ENCODE measurements at regions not wholly inside any gene's neighbourhood (a gene's known extent, or its start where the extent isn't known, plus 50 kb on each side); places are given as distances from the start of the nearest gene placed in this dataset.

DNA sequence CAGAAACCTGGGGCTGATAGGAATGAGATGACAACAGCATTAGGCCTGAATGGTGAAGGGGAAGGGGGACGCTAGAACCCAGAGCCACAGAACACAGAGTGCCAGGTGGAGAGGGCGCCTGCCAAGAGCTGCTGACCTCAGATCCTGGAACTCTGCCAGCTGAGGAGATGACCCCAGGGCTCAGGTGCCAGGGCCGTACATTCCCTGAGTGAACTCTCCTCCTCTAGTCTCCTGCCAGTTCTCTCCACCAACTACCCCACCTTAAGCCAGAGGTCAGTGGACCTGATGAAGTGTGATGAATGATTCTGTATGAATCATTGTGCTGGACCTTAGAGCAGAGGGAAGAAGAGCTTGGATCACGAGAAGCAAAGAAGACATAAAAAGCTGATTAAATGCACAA, 1582.2 kb upstream of the ACVR2A start:
- H3K36me3 Mint-ChIP-seq (ENCODE audit: low read depth) = no peaks in the 10 kb centered on the region

DNA sequence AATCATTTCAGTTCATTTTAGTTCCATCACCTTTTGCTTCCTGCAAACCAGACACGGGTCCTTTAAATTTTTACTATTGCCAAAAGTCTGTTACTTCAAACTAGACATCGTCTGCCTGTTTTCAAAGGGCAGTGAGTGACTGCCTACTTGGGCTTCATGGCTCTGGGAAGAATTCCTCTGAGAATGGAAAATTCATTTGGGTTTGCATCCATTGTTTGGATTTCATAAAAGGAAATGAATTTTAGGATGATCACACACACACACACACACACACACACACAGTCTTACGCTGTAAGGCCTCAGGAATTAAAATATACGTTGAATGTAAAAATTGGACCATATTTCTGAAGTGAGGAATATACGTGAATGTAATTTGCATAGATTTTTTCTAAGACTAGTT, 1584.3 kb upstream of the ACVR2A start:
- Mint-ChIP-seq H3K4me3 (no peak overlapping the region), H3K27ac (no peak overlapping the region), H3K4me1 (no peaks in the 10 kb centered on the region), H3K36me3 (ENCODE audit: low read depth) (no peaks in the 10 kb centered on the region), H3K27me3 (no peaks in the 10 kb centered on the region), H3K9me3 (peaks cover 5% of the 10 kb centered on the region)
- no peak for DNase-seq
- ATAC-seq = no peak

More for the DNA sequence above, 1582.2 kb upstream of the ACVR2A start:
- ATAC-seq = no peak
- no peak for DNase-seq
- Mint-ChIP-seq H3K9me3 (peaks cover 5% of the 10 kb centered on the region), H3K27me3 (no peaks in the 10 kb centered on the region), H3K27ac (no peak overlapping the region), H3K4me3 (no peak overlapping the region), H3K4me1 (no peaks in the 10 kb centered on the region)

DNA sequence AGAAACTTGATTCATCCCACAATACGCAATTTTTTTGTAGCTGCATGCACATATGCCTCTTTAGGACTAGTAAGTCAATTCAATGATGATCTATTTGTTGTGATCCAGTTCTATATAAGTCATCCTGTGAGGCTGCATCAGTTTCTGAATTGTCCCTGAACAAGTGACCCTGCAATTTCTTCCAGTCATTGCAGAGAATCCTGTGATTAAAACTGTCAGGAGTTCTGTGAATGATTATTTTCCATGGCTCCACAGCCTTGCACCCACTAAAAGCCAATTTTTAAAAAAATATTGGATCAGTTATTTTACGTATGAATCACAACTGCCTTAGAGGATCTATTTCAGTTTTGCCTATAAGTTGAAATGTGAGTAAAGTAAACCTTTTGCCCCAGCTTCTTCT, 1585.0 kb upstream of the ACVR2A start:
- Mint-ChIP-seq H3K4me3 (no peak overlapping the region), H3K27me3 (no peaks in the 10 kb centered on the region), H3K4me1 (no peaks in the 10 kb centered on the region), H3K27ac (no peak overlapping the region), H3K9me3 (peaks cover 5% of the 10 kb centered on the region), H3K36me3 (ENCODE audit: low read depth) (no peaks in the 10 kb centered on the region)
- ATAC-seq (no peak), DNase-seq (no peak)

DNA sequence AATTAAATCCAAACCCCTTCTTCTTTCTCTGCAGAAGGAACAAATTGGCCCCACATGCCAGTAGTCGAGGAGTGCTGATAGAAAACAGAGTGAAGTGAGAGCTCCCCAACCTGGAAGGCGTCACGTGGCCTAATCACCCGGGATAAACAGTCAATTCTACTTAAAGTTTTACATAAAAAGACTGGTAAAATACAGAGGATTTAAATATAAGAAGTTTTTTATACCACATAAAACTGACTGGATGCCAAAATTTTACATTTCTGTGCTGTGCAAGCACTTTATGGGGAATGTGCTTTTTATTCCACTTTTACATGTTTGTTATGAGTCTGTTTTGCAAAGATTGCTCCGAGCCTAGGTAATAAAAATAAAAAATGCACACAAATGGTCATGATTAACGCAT, 1586.8 kb upstream of the ACVR2A start:
- Mint-ChIP-seq H3K27ac (no peak overlapping the region), H3K4me3 (no peak overlapping the region), H3K27me3 (no peaks in the 10 kb centered on the region), H3K36me3 (ENCODE audit: low read depth) (no peaks in the 10 kb centered on the region), H3K4me1 (no peaks in the 10 kb centered on the region), H3K9me3 (no peaks in the 10 kb centered on the region)
- no peak for DNase-seq
- no peak for ATAC-seq

DNA sequence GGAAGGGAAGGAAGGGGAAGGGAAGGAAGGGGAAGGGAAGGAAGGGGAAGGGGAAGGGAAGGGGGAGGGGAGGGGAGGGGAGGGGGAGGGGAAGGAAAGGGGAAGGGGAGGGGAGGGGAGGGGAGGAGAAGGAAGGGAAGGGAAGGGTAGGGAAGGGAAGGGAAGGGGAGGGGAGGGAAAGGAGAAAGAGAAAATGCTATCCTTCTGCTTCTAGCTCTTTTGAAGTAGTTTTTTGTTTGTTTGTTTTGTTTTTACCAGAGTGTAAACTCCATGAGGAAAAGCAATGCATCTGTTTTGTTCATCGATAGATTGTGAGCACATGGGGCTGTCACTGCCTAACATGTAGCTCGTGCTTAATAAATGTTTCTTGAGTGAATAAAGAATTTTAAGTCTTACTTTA, 1592.7 kb upstream of the ACVR2A start:
- H3K27ac Mint-ChIP-seq = no peak overlapping the region
- H3K4me3 Mint-ChIP-seq = no peak overlapping the region
- DNase-seq (no peak), ATAC-seq (no peak)
- H3K27me3 Mint-ChIP-seq = no peaks in the 10 kb centered on the region
- no peaks in the 10 kb centered on the region for H3K9me3 Mint-ChIP-seq
- no peaks in the 10 kb centered on the region for H3K4me1 Mint-ChIP-seq
- no peaks in the 10 kb centered on the region for H3K36me3 Mint-ChIP-seq (ENCODE audit: low read depth)

DNA sequence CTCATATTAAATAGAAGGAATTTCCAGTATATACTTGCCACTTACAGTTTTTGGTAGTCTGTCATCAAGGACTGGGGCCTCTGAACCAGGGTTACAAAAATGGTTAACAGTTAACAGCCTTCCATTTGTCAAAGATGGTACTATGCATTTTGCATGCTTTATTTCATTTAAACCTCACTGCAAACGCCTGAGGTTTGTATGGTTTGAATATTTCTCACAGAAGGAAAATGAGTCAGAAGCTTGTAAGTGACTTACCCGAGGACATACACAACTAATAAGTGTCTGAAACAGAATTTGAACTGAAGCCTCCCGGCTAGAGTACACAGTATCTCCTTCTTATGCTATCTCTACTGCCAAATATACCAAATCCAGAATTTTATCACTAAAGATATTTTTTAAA, 1593.5 kb upstream of the ACVR2A start:
- ATAC-seq (no peak), DNase-seq (no peak)
- H3K4me1 Mint-ChIP-seq = no peaks in the 10 kb centered on the region
- H3K36me3 Mint-ChIP-seq (ENCODE audit: low read depth) = no peaks in the 10 kb centered on the region
- H3K27me3 Mint-ChIP-seq = no peaks in the 10 kb centered on the region
- no peak overlapping the region for H3K27ac Mint-ChIP-seq
- H3K4me3 Mint-ChIP-seq = no peak overlapping the region
- H3K9me3 Mint-ChIP-seq = no peaks in the 10 kb centered on the region

DNA sequence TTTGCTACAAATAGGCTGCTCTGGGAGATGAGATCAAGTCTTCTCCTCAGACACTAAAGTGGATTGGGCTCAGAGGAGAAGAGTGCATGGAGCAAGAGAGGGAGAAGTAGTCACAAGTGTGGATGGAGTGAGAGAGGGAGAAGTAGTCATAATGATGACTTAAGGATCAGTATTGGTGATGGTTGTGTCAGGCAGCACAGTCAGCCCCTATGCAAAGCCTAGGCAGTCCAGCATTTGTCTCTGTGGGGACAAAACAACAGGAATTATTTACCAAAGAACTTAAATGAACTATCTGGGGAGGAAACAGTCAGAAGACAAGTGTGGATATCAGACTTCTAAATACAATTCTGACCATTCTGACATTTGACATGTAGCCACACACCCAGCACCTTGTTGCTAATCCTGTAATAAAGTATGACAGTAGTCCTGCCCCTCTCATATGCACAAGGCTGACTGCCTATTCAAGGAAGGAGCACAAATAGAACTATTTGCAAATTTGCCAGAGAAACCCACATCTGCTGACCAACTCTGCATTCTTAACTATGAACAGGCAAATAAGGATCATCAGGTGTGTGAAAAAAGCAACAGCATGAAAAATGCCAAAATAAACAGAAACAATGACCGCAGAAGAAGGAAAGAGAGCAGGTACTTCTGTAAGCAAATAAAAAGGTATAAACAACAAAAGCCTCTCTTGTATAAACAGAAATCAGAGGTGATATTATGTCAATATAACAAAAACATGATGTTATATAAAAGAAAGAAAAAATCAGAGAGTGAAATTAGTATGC, 1597.9 kb upstream of the ACVR2A start:
- no peak overlapping the region for H3K27ac Mint-ChIP-seq
- H3K4me3 Mint-ChIP-seq = no peak overlapping the region
- ATAC-seq (no peak), DNase-seq (no peak)
- H3K4me1 Mint-ChIP-seq = no peaks in the 10 kb centered on the region
- no peaks in the 10 kb centered on the region for H3K36me3 Mint-ChIP-seq (ENCODE audit: low read depth)
- H3K27me3 Mint-ChIP-seq = no peaks in the 10 kb centered on the region
- H3K9me3 Mint-ChIP-seq = no peaks in the 10 kb centered on the region

DNA sequence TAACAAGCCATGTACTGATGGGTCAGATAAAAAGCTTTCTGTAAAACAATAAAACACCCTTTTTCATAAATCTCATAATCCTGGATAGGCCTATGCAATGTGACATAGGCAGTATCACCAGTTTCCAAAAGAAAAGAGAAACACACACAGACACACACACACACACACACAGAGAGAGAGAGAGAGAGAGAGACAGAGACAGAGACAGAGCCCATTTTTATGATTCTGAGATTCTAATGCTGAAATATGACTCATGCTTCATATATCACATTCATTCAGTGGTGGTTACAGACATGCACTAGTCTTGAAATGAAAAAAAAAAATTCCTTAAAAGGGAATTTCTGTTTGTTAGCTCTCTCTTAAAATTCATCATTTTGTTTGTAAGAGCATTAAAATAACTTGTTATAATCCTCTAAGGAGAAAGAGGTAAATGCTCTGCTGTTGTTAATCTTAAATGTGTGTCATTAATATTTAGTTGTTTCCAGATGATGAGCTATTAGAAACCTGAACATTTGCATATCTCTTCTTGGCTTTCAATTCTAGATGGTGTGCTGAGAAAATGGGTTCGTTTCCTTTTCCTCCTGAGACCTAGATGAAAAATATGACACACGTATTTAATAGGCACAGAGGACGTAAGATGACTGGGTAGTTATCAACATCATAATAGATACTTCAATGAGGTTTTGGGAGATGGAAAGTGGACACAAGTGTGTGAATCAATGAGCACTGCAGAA, 1598.7 kb upstream of the ACVR2A start:
- Mint-ChIP-seq H3K27me3 (no peaks in the 10 kb centered on the region), H3K9me3 (no peaks in the 10 kb centered on the region), H3K36me3 (ENCODE audit: low read depth) (no peaks in the 10 kb centered on the region), H3K4me1 (no peaks in the 10 kb centered on the region), H3K27ac (no peak overlapping the region), H3K4me3 (no peak overlapping the region)
- no peak for ATAC-seq
- DNase-seq = no peak

DNA sequence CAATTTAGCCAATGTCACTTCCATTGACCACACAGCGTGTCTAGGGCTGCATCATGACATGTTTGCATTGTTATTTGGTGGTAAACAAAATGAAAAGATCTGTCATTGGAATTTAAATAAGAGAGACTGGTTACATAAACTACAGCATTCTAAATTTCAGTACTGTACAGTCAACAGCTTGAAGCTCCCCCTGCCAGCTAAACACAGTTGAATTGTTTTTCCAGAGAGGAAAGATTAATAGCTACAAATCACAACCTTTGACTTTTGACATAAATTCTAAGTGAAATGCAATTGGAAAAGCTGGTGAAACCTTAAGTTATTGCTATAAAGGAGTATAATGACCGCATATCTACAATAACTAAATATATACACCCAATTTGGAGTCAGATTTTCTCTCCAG, 1600.0 kb upstream of the ACVR2A start:
- Mint-ChIP-seq H3K27me3 (no peaks in the 10 kb centered on the region), H3K4me3 (no peak overlapping the region), H3K9me3 (no peaks in the 10 kb centered on the region), H3K36me3 (ENCODE audit: low read depth) (no peaks in the 10 kb centered on the region), H3K27ac (no peak overlapping the region), H3K4me1 (no peaks in the 10 kb centered on the region)
- DNase-seq (no peak), ATAC-seq (no peak)

DNA sequence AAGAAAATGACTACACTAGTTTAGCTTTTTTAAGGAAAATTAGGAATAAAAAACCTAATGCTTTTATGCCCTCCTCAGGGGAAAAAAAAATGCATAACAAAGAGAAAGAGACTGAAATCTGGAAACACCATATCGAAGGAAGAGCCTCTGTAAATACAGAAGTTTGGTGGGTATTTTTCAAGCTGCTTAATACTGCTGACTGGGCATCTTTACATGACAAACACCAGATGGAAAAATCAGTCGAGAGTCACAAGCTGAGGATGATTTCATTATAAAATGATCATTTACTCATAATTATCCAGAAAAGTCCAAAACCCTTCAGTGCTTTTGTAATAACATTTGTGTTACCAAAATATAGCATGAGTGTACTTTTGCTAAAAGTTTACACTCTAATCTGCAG, 1600.7 kb upstream of the ACVR2A start:
- no peaks in the 10 kb centered on the region for H3K27me3 Mint-ChIP-seq
- H3K27ac Mint-ChIP-seq = no peak overlapping the region
- DNase-seq = no peak

DNA sequence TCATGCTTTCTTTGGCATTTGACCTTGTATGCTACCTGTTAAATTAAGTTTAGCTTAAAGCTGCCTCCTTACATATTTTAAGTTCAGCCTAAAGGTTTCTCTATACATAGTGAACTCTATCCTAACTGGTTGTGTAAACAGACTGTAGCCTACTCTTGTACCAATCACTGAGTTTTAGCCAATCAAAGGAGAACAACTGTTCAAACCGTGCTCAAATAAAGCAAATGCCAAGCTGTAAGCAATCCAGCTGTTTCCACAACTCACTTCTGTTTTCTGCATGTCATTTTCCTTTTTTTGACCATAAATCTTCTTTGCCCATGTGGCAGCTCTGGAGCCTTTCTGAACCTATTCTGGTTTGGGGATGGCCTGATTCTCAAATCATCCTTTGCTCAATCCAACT, 1603.8 kb upstream of the ACVR2A start:
- DNase-seq (no peak), ATAC-seq (no peak)
- Mint-ChIP-seq H3K27me3 (no peaks in the 10 kb centered on the region), H3K9me3 (peaks cover 3% of the 10 kb centered on the region), H3K36me3 (ENCODE audit: low read depth) (no peaks in the 10 kb centered on the region), H3K27ac (no peak overlapping the region), H3K4me1 (no peaks in the 10 kb centered on the region), H3K4me3 (no peak overlapping the region)

More for the DNA sequence above, 1600.7 kb upstream of the ACVR2A start:
- Mint-ChIP-seq H3K36me3 (ENCODE audit: low read depth) (no peaks in the 10 kb centered on the region), H3K9me3 (no peaks in the 10 kb centered on the region), H3K4me3 (no peak overlapping the region), H3K4me1 (no peaks in the 10 kb centered on the region)
- no peak for ATAC-seq

DNA sequence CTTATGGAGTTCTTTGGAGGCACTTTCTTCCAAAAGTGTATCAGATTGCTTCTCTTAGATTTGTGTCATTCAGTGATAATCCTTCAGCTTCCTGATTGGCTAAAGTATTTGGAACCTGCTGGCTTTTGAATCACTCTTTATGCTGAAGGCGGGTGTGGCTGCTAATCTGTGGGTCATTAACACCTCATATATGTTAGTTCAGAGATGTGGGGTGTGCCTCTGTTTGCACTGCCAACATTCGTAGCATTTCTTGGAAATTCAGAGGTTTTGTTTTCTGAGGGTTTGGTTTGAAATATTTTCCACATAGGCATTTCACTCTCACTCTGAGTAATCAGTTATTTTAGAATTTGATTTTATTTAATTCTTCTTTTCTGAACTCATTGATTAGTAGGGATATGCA, 1604.4 kb upstream of the ACVR2A start:
- no peak overlapping the region for H3K4me3 Mint-ChIP-seq
- ATAC-seq (no peak), DNase-seq (no peak)
- H3K36me3 Mint-ChIP-seq (ENCODE audit: low read depth) = no peaks in the 10 kb centered on the region
- no peaks in the 10 kb centered on the region for H3K27me3 Mint-ChIP-seq
- no peak overlapping the region for H3K27ac Mint-ChIP-seq
- H3K4me1 Mint-ChIP-seq = no peaks in the 10 kb centered on the region
- H3K9me3 Mint-ChIP-seq = peaks cover 3% of the 10 kb centered on the region

DNA sequence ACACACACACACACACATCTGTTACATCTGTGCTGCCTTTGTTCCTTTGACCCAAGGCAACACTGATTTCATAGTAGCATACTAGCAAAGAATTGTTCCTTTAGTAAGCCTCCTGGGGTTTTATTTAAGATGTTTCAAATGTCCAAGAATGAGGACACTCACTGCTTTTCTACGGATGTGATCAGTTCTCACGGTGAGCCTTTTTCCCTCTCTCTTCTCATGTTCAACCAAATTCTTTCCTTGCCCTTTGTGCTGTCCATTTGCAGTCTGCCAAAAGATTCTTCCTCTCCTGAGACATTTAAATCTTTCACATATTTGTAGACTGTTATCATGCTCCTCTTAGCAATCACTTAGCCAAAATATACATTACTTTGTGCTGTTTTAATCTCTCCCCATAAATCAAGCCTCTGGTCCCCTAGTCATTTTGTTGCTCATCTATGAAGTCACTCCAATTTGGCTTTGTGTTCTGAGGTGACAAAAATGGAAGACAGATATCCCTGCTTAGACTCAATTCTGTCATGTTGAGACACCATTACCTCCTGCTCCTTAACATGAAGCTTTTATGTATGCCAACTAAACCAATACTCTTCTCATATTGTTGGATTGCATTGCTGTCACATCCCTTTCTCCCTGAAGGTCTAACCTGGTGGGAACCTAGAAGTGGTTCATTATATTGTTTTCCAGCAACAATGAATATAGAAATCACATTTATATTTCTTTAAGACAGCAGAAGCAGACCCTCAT, 1605.3 kb upstream of the ACVR2A start:
- ATAC-seq (no peak), DNase-seq (no peak)
- Mint-ChIP-seq H3K9me3 (peaks cover 3% of the 10 kb centered on the region), H3K27ac (no peak overlapping the region), H3K4me1 (no peaks in the 10 kb centered on the region), H3K27me3 (no peaks in the 10 kb centered on the region), H3K4me3 (no peak overlapping the region), H3K36me3 (ENCODE audit: low read depth) (no peaks in the 10 kb centered on the region)

DNA sequence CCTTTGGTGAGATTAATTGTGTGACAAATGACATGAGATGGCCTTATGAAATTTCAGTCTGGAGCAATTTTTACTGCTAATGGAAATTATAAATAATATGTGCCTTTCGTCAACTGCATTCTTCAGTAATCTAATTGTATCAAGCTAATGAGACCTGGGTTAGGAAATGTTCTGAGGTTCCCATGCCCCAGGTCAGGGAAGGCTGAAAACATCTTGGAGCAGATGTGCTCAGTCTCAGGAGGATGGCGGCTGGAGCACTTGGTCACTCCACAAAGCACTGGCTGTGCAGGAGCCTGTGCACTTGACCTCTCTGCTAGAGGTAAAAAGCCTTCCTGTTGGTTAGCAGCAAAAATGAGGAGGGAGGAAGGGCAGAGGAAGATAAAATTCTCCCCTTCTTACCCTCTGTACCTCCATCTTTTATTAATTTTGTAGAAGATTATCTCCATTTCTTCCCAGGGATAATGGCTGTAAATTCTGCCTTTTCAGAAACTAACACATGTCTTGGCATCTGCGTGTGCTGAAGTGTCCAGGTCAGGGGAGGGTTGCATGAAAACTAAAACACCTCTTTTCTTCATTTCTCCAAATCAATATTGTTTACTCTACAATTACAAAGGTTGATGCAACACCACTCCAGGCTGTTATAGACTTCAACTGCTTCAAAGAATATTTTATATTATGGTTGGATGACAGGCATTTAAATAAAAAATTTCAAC, 1606.4 kb upstream of the ACVR2A start:
- no peak overlapping the region for H3K27ac Mint-ChIP-seq
- no peaks in the 10 kb centered on the region for H3K36me3 Mint-ChIP-seq (ENCODE audit: low read depth)
- ATAC-seq = no peak

More for the DNA sequence above, 1606.4 kb upstream of the ACVR2A start:
- no peaks in the 10 kb centered on the region for H3K4me1 Mint-ChIP-seq
- no peaks in the 10 kb centered on the region for H3K27me3 Mint-ChIP-seq
- DNase-seq = no peak
- peaks cover 3% of the 10 kb centered on the region for H3K9me3 Mint-ChIP-seq
- H3K4me3 Mint-ChIP-seq = no peak overlapping the region
